HepG2 (cell line): ENCODE measurements at regions not wholly inside any gene's neighbourhood (a gene's known extent, or its start where the extent isn't known, plus 50 kb on each side); places are given as distances from the start of the nearest gene placed in this dataset.

ENCODE experiments used
- ATAC-seq: fragments of 200-7000 bp; cut with Tn5 transposase; 3 replicates; pipeline ENCODE4 v1.9.1; 2020; ENCODE audit warnings: mild to moderate bottlenecking, moderate library complexity
- BruUV-seq: library from RNA; stranded (reverse); fragments of 400-500 nt; replicated peaks from 2 replicates; lab custom pipeline; 2021; lab: Mats Ljungman, UMichigan
- CTCF ChIA-PET: fragments of 300-600 bp; formaldehyde crosslinking; extraction: SDS; loops from one replicate; lab custom pipeline; 2021; ENCODE audit warnings: low total read pairs, inconsistent platforms, low intra/inter-chr PET ratio; lab: Yijun Ruan, JAX
- POLR2A ChIA-PET: fragments of 350-600 bp; sonication (Branson Sonifier 250); formaldehyde crosslinking; loops from one replicate; lab custom pipeline; 2020; ENCODE audit warnings: antibody characterized with exemption, inconsistent platforms; lab: Yijun Ruan, JAX
- DNase-seq: peaks from one replicate; pipeline ENCODE4 v3.0.0-alpha.2; 2015; ENCODE audit warnings: low spot score
- FAIRE-seq: peaks from 3 replicates; lab custom pipeline; 2011; peaks lifted over from hg19 to GRCh38; lab: Jason Lieb, UNC
- H2AFZ ChIP-seq: one replicate; pipeline ENCODE4 v1.6.1; 2011; ENCODE audit warnings: low read length, inconsistent platforms
- H3K27ac ChIP-seq: fragments of 300-600 bp; 3 replicates; pipeline ENCODE4 v1.8.0; 2011; ENCODE audit warnings: mixed run types, mild to moderate bottlenecking, mixed read lengths, low read length, inconsistent platforms; ENCODE audit not compliant: insufficient read depth; ENCODE audit errors: extremely low read length
- H3K27me3 ChIP-seq, 2 experiments: fragments of 200-600 bp in 1 of 2; 2 replicates in 1 of 2; 3 replicates in 1 of 2; pipeline versions ENCODE4 v1.6.0 to v1.8.0; 2011; ENCODE audit warnings: low read length in 2 of 2, mild to moderate bottlenecking in 2 of 2, moderate library complexity in 2 of 2, inconsistent platforms in 1 of 2; ENCODE audit not compliant: insufficient read depth in 2 of 2, control insufficient read depth in 1 of 2
- H3K36me3 ChIP-seq, 2 experiments: fragments of 200-600 bp in 1 of 2; replicated peaks in 1 of 2; 2 replicates in 1 of 2; 3 replicates in 1 of 2; pipeline versions ENCODE4 v1.5.1 to v1.8.0; 2011; ENCODE audit warnings: low read length in 2 of 2, inconsistent platforms in 1 of 2; ENCODE audit not compliant: insufficient read depth in 2 of 2, control insufficient read depth in 1 of 2
- H3K4me1 ChIP-seq: 2 replicates; pipeline ENCODE4 v1.5.1; 2012; ENCODE audit warnings: low read length, inconsistent platforms; ENCODE audit not compliant: insufficient read depth
- H3K4me2 ChIP-seq: 2 replicates; pipeline ENCODE4 v1.6.0; 2011; ENCODE audit warnings: low read depth, low read length, inconsistent platforms
- H3K4me3 ChIP-seq, 3 experiments: fragments of 200-600 bp in 1 of 3; sonication (generic), shearing (Covaris generic) in 1 of 3; replicated peaks in 1 of 3; 2 replicates each; pipeline ENCODE4 v1.5.1; 2011 to 2016; ENCODE audit warnings: low read length in 3 of 3, inconsistent platforms in 2 of 3, low read depth in 2 of 3, mild to moderate bottlenecking in 2 of 3, control low read depth in 1 of 3, mixed read lengths in 1 of 3; ENCODE audit not compliant: insufficient read depth in 1 of 3
- H3K79me2 ChIP-seq: one replicate; pipeline ENCODE4 v1.6.1; 2011; ENCODE audit warnings: low read length, inconsistent platforms; ENCODE audit not compliant: insufficient read depth
- H3K9ac ChIP-seq: 2 replicates; pipeline ENCODE4 v1.6.0; 2011; ENCODE audit warnings: mild to moderate bottlenecking, low read depth, low read length, inconsistent platforms; ENCODE audit not compliant: insufficient read depth
- H3K9me3 ChIP-seq: 2 replicates; pipeline ENCODE4 v1.5.1; 2012; ENCODE audit warnings: mild to moderate bottlenecking, low read length
- H4K20me1 ChIP-seq: 2 replicates; pipeline ENCODE4 v1.6.0; 2011; ENCODE audit warnings: inconsistent platforms, mild to moderate bottlenecking, low read length, moderate library complexity; ENCODE audit not compliant: insufficient read depth
- ARID2 ChIP-seq: sonication (generic); formaldehyde crosslinking; IDR thresholded peaks from 2 replicates; pipeline ENCODE4 v1.8.1; 2022; ENCODE audit warnings: mild to moderate bottlenecking, missing genetic modification reagents, borderline replicate concordance
- HES4 ChIP-seq: sonication (generic); formaldehyde crosslinking; IDR thresholded peaks from 2 replicates; pipeline ENCODE4 v1.9.0; 2021; ENCODE audit warnings: mild to moderate bottlenecking, missing genetic modification reagents, borderline replicate concordance
- HMGXB3 ChIP-seq: sonication (generic); formaldehyde crosslinking; IDR thresholded peaks from 2 replicates; pipeline ENCODE4 v1.4.0; 2020; ENCODE audit warnings: missing genetic modification reagents, borderline replicate concordance
- MLX ChIP-seq: IDR thresholded peaks from 2 replicates; pipeline ENCODE4 v1.6.1; 2016
- MTF2 ChIP-seq: sonication (generic); formaldehyde crosslinking; IDR thresholded peaks from 2 replicates; pipeline ENCODE4 v1.5.0; 2020; ENCODE audit warnings: missing genetic modification reagents, borderline replicate concordance
- NONO ChIP-seq, 2 experiments: fragments of 450-650 bp in 1 of 2; sonication (generic) in 1 of 2; formaldehyde crosslinking in 1 of 2; IDR thresholded peaks in 1 of 2; conservative IDR thresholded peaks in 1 of 2; 2 replicates each; pipeline versions ENCODE4 v1.6.1 to v1.8.0; 2017 to 2022; ENCODE audit warnings: mild to moderate bottlenecking in 1 of 2, missing genetic modification reagents in 1 of 2, moderate library complexity in 1 of 2
- NPAS2 ChIP-seq: sonication (generic); formaldehyde crosslinking; IDR thresholded peaks from 2 replicates; pipeline ENCODE4 v1.8.0; 2022; ENCODE audit warnings: mild to moderate bottlenecking, missing genetic modification reagents, borderline replicate concordance
- TARDBP ChIP-seq: sonication (generic); formaldehyde crosslinking; IDR thresholded peaks from 2 replicates; pipeline ENCODE4 v1.8.0; 2022; ENCODE audit warnings: mild to moderate bottlenecking, missing genetic modification reagents
- ZNF558 ChIP-seq: sonication (generic); formaldehyde crosslinking; IDR thresholded peaks from 2 replicates; pipeline ENCODE4 v1.9.0; 2022; ENCODE audit warnings: mild to moderate bottlenecking, missing genetic modification reagents, borderline replicate concordance
- ZNF614 ChIP-seq: IDR thresholded peaks from 2 replicates; pipeline ENCODE4 v1.6.1; 2018; ENCODE audit warnings: missing biosample characterization, missing genetic modification reagents, inconsistent platforms, borderline replicate concordance
- WGBS: methylation state at CpG from one replicate; pipeline ENCODE4 v1.1.6; 2017; ENCODE audit warnings: low lambda C conversion rate; 5-methylcytosine and 5-hydroxymethylcytosine counted together
- in situ Hi-C: cut with HindIII; loops from 2 replicates; pipeline ENCODE4 v1.10.0; 2017; ENCODE audit warnings: low pct_unique_long_range_greater_than_20kb; ENCODE audit not compliant: extremely low pct_ligation_motif_present
- intact Hi-C: fragments of 100-400 bp; cut with micrococcal nuclease; formaldehyde crosslinking; loops from one replicate; pipeline ENCODE4 v1.10.0; 2022; ENCODE audit not compliant: unreplicated experiment

GRCh38 chr7:19463581-19463980 is 245.3 kb downstream of the POLR1F start:
- intact Hi-C loops, result no loop called here
- no peak for DNase-seq
- Histone ChIP-seq H3K9ac (no peak overlapping the region), H3K4me2 (no peak overlapping the region)
- no peak for ATAC-seq
- no peak for TF ChIP-seq ARID2 (CRISPR knock-in tag)
- no peak for TF ChIP-seq TARDBP (CRISPR knock-in tag)
- no peak for TF ChIP-seq ZNF558
- TF ChIP-seq ZNF614 (CRISPR knock-in tag), result no peak
- no peak for TF ChIP-seq MLX (CRISPR knock-in tag)
- TF ChIP-seq HES4 (CRISPR knock-in tag), result no peak
- TF ChIP-seq, all 625 proteins: peak for 0
- H3K36me3 ChIP-seq, result no peaks in the 10 kb centered on the region
- WGBS, result 22% methylated on average over 3 of the region's 3 CpGs
- FAIRE-seq, result no peak
- H3K4me1 ChIP-seq, result no peaks in the 10 kb centered on the region
- ChIA-PET CTCF (no interaction called here), POLR2A (no interaction called here)
- H3K27me3 ChIP-seq, result no peaks in the 10 kb centered on the region
- no peak overlapping the region for H3K4me3 ChIP-seq
- in situ Hi-C loops, result no loop called here
- H3K9me3 ChIP-seq, result peaks cover 50% of the 10 kb centered on the region
- H2AFZ ChIP-seq, result no peak overlapping the region
- BruUV-seq, result no TSS peak
- H4K20me1 ChIP-seq, result no peaks in the 10 kb centered on the region
- H3K79me2 ChIP-seq, result no peaks in the 10 kb centered on the region
- no peak overlapping the region for H3K27ac ChIP-seq

- DNase-seq, result no peak
- H3K27ac ChIP-seq, result no peak overlapping the region
- peaks cover 59% of the 10 kb centered on the region for H3K9me3 ChIP-seq
- ATAC-seq, result no peak
- no peaks in the 10 kb centered on the region for H3K4me1 ChIP-seq
- no peak overlapping the region for H3K9ac ChIP-seq
- BruUV-seq, result no TSS peak
- no peaks in the 10 kb centered on the region for H3K27me3 ChIP-seq
- no peaks in the 10 kb centered on the region for H3K79me2 ChIP-seq
- H3K36me3 ChIP-seq, result no peaks in the 10 kb centered on the region
- intact Hi-C loops, result no loop called here
- H3K4me2 ChIP-seq, result no peak overlapping the region
- POLR2A ChIA-PET, result no interaction called here
- in situ Hi-C loops, result no loop called here
- no peak overlapping the region for H2AFZ ChIP-seq
- no peak for FAIRE-seq
- WGBS, result 0% methylated on average over 2 of the region's 2 CpGs
- H3K4me3 ChIP-seq, result no peak overlapping the region
- CTCF ChIA-PET, result no interaction called here
- no peaks in the 10 kb centered on the region for H4K20me1 ChIP-seq
- TF ChIP-seq MTF2, result no peak
- TF ChIP-seq HMGXB3 (CRISPR knock-in tag), result no peak
- TF ChIP-seq NONO (IDR thresholded peaks at IDR 0.05), result no peak
- no peak for TF ChIP-seq NONO (CRISPR knock-in tag; conservative IDR thresholded peaks at IDR 0.05)
- no peak for TF ChIP-seq NPAS2
Measured at GRCh38 chr7:19455623-19456022, 253.2 kb downstream of the POLR1F start.
